GM23248 (cell line): ENCODE measurements at regions not wholly inside any gene's neighbourhood (a gene's known extent, or its start where the extent isn't known, plus 50 kb on each side); places are given as distances from the start of the nearest gene placed in this dataset.

Experiments
- EZH2 ChIP-seq: fragments of 200-600 bp; sonication (generic); IDR thresholded peaks from 2 replicates; pipeline ENCODE4 v1.6.1; 2018; ENCODE audit warnings: antibody characterized with exemption, mild to moderate bottlenecking; ENCODE audit not compliant: insufficient read depth, poor library complexity, severe bottlenecking
- EZH2phosphoT487 ChIP-seq: fragments of 200-600 bp; sonication (generic); IDR thresholded peaks from 2 replicates; pipeline ENCODE4 v1.6.1; 2018; ENCODE audit warnings: antibody characterized with exemption, moderate library complexity, mild to moderate bottlenecking, low read depth; ENCODE audit not compliant: insufficient read depth

- TF ChIP-seq EZH2: no peak
- TF ChIP-seq EZH2phosphoT487: no peak
Observed at GRCh38 chr2:11053546-11053945, 101.7 kb upstream of the SLC66A3 start.
